H54 (cell line): ENCODE measurements at regions not wholly inside any gene's neighbourhood (a gene's known extent, or its start where the extent isn't known, plus 50 kb on each side); places are given as distances from the start of the nearest gene placed in this dataset.

Source experiments
- DNase-seq: peaks from one replicate; pipeline ENCODE4 v3.0.0; 2011; ENCODE audit warnings: low spot score, mixed read lengths; ENCODE audit not compliant: insufficient read length
- FAIRE-seq: peaks from 3 replicates; lab custom pipeline; 2011; peaks lifted over from hg19 to GRCh38; lab: Jason Lieb, UNC
- POLR2A ChIP-seq: IDR thresholded peaks from 2 replicates; pipeline ENCODE4 v1.6.1; 2011; ENCODE audit warnings: low read depth, mild to moderate bottlenecking, low read length

DNA sequence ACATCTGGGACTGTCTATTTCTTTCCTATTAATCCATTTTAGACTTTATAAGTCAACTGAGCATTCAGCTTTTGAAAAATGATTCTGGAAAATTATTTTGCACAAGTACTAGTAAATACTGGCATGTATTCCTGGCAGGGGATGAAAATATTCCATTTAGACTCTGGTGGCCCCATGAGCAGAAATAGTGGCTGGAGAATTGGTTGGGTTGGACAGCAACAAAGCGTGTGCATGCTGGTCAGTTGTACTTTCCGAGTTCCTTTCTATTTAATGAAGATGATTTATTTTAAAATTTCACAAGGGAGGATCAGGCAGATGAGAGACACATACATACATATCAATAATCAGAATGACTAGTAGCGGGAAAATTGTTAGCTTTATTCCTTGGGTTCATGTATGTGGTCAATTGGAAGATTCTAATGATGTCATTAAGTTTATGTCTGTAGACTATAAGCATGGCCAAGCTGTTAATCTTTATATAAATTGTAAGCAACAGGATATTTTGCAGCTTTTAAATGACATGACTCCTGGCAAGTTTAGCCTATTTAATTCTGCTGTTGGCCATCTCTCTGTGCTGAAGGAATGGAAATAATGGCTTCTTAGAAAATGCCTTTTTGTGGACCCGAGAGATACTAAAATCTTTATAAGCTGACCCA is 541.6 kb downstream of the SLC4A3 start:
- FAIRE-seq (no peak), DNase-seq (no peak)
- no peak for TF ChIP-seq POLR2A

DNA sequence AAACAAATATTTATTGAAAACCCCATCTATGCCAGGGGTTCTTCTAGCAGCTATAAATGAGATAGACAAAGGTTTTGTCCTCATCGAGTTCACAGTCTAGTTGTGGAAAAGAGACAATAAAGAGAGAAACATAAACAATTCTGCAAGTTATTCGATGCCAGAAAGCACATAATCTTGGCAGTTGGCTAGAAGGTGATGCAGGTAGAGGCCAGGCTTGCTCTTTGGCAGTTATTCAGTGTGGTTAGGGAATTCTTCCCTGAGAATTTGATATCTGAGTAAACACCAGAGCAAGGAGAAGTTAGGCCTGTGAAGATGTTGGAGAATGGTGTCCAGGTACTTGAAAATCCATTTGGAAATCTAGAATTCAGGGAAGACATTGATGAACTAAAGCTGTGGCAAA is 547.4 kb downstream of the SLC4A3 start:
- no peak for DNase-seq
- TF ChIP-seq POLR2A, result no peak
- FAIRE-seq, result peak; percentile 58

DNA sequence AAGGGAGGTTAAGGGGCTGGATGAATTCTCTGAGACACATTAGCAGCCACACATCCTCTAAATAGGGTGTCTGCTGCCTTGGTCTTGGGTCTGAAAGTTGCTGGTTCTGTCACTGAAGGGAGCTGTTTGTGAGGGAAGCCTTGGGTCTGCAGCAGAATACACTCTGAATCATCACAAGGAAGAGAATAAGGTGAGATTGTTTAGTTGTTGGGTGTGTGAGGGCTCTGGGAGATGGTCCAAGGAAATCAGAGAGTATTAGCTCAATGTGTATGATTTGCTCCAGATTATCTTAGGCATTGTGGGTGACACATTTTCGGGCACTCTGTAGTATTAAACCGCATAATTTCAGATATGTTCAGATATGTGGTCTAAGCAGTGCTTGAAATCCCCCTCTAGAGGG is 548.5 kb downstream of the SLC4A3 start:
- TF ChIP-seq POLR2A, result no peak
- FAIRE-seq (peak; percentile 43), DNase-seq (no peak)

DNA sequence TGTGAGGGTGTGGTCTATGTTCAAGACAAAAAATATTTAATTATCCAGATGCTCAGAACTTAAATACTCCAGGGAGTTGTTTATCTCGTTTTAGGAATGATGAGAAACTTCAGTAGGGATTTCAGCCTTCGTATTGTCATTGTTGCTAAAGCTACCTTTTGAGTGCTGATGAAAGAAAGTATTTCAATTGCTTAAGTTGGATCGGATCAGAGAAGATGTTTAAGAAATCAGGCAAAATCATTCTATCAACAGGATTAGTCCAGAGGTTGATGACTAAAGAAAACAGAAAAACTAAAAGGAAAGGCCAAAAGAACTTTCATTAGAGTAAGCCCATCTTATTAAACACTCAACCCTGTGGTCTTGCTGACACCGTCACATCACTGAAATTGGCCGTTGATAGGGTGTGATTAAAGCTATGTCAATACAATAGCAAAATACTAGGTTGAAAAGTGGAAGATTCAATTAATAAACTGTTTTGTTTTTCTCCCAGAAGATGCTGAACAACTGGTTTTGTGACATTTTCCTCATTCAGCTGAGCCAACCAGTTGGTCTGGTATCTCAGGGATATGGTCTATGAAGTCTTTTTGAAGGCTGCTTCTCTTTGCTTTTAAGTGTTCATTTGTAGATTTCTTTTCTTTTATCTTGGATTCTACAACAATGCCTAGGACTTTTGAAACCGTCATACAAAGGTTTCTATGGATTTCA is 551.7 kb downstream of the SLC4A3 start:
- FAIRE-seq, result no peak
- no peak for DNase-seq
- TF ChIP-seq POLR2A, result no peak

DNA sequence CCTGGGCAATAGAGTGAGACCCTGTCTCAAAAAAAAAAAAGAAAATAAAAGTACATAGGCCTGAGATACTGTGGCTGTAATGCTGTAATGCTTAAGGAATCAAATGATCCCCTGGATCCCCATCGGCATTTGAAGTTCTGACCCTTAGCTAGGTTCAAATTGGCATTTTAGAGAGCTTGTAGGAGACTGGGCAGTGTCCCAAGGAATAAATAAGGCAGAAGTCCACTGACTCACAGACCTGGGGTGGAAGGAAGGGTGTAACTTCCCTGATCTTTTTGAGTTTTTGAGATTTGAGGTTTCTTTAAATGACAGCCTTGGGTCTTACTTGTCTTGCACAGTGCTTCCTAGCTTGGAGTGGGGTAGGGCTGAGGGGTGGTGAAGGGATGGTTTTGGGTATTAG is 553.7 kb downstream of the SLC4A3 start:
- no peak for TF ChIP-seq POLR2A
- FAIRE-seq, result no peak
- no peak for DNase-seq

DNA sequence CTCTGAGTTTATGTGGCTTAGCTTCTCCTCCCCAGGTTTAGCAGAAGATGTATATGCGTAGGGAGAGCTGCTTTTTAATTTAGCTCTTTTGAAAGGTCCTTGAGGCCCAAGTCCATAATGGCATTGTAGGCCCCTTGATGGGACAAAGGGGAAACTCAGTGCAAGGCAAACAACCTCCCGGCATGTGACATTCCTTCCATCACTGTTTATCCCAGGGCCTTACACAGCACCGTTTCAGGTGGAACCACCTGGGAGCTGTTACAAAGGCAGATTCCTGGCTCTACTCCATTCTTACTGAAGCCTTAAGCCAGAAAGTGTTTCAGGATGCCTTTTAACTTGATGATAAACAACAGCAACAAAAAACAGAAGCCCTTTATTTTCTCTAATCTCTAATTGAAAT is 555.4 kb downstream of the SLC4A3 start:
- DNase-seq, result no peak
- peak; percentile 27 for FAIRE-seq
- TF ChIP-seq POLR2A, result no peak

DNA sequence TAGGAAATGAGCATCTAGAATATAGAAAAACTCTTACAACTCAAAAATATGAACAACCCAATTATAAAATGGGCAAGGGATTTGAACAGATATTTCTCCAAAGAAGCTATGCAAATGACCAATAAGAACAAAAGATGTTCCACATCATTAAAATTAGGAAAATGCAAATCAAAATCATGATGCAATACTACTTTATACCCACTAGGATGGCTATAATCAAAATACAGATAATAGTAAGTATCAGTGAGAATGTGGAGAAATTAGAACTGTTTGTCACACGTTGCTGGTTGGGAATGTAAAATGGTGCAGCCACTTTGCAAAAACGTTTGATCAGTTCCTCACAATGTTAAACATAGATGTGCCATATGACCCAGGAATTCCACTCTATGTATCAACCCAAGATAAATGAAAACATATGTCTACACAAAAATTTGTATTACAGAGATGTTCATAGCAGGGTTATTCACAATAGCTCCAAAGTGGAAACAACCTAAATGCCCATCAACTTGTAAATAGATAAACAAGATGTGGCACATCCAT is 558.4 kb downstream of the SLC4A3 start:
- no peak for DNase-seq
- no peak for FAIRE-seq
- no peak for TF ChIP-seq POLR2A

DNA sequence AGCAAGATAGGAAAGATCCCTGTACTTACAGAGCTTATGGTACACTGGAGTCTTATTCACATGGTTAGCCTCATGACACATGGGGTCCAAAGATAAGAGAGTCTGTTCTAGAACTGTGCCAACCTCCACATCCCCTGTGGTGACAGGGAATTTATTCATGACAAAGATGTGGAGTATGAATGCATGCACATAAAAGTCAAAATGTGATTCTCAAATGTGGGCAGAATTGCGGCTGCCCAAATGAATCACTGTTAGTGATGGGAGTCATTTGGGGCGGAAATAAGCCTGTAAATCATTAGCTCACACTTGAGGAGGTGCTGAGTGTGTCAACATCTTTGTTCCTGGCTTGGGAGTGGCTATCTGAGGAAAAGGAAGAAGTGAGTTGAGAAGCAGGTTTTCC is 560.6 kb downstream of the SLC4A3 start:
- DNase-seq, result peak; percentile 30
- FAIRE-seq, result peak; percentile 97
- TF ChIP-seq POLR2A, result no peak

DNA sequence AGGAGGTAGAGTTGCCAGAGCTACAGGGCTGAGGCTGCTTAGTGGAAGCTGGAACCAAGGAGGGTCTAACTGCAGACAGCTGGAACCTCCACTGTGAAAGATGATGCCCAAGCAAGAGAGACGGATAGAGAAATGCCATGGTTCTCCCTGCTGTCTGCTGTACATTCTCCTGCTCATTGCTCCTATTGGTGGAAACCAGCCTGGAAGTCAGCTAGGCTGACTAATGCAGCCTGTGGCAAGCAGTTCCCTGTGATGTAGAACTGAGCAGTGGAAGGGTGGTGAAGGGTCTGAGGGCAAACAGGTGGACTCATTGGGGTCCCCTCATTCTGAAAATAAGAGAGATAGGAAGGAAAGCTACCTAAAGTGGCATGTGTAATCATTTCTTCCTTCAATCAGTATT is 563.6 kb downstream of the SLC4A3 start:
- DNase-seq (no peak), FAIRE-seq (no peak)
- TF ChIP-seq POLR2A, result no peak

DNA sequence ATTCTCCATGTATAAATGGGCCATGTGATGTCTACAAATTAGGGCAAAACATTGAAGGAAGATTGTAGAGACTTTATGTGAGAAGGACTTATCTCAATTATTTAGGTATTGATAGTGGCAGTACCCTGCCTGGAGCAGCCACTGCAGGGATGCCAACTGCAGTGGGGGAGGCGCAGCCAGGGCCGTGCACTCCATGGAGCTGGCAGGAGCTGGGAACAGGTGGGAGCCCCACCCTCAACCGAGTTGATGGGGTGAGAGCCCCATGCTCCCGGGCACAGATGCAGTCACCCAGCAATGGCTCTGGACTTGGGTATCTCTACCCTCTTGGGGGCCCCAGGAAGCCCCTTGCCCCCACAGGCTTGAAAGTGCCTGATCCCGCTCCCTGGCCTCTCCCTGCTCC is 564.3 kb downstream of the SLC4A3 start:
- FAIRE-seq (no peak), DNase-seq (no peak)

DNA sequence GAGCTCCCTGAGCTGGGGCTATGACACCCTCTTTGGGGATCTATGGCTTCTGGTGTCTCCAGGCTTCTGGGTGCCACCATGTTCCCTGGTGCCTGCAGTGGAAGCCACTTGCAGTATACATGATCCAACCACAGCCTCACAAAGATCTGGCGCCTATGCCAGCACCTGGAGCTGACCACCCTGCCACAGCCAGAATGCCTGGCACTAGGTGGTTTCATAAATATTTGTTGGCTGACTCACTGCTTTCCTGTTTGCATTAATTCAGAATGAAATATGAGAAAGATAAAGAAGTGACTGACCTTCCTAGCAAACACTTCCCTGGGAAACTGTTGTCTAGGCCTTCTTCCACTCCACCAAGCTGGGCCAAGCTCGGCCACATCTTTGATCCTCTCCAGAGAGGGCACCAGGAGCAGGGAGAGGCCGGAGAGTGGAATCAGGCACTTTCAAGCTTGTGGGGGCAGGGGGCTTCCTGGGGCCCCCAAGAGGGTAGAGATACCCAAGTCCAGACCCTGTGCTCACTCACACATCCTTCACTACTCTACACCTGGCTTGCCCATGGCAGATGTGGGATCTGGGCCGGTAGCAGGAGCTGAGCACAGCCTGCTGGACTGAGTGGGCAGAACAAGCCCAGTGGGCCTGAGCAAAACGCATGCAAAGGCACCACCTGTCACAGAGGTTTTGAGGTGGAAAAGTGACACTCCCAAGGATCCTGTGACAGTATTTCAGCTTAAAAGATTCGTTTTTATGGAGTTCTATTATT is 565.7 kb downstream of the SLC4A3 start:
- no peak for TF ChIP-seq POLR2A
- FAIRE-seq (peak; percentile 80), DNase-seq (no peak)

More for the DNA sequence above, 564.3 kb downstream of the SLC4A3 start:
- TF ChIP-seq POLR2A, result no peak

DNA sequence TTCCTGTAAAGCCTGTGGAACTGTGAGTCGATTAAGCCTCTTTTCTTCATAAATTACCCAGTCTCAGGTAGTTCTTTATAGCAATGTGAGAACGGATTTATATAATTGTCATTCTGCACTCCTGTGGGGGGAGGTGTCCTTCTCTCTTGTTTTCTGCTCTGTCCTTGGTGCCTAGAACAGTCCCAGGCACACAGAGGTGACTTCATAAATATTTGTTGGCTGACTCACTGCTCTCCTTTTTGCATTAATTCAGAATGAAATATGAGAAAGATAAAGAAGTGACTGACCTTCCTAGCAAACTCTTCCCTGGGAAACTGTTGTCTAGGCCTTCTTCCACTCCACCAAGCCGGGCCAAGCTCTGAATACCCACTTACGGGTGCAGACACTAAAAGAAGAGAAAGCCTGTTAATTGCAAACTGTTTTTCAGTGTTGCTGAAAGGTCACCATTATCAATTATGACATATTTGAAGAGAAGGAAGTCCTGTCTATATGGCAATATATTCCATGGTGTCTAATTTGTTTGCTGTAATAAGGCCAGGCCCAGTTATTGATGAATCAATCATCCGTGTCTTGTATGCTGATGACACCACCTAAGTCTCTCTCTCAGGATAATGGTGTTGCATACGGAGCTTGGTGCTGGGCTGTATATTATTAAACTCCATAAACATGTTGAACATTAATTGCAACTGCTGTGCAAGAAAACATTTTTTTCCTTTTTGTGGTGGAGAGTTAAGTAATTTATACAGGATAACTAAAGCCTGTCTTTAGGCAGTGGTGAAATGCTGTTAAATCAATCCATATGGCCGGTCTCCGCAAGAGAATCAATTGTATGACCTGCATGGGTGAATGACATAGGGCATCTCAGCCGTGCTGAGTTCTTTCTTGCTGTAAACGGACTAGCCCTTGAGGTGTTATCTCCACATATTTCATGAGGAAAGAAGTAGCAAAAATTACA is 567.5 kb downstream of the SLC4A3 start:
- DNase-seq, result no peak
- TF ChIP-seq POLR2A, result no peak
- FAIRE-seq, result no peak

DNA sequence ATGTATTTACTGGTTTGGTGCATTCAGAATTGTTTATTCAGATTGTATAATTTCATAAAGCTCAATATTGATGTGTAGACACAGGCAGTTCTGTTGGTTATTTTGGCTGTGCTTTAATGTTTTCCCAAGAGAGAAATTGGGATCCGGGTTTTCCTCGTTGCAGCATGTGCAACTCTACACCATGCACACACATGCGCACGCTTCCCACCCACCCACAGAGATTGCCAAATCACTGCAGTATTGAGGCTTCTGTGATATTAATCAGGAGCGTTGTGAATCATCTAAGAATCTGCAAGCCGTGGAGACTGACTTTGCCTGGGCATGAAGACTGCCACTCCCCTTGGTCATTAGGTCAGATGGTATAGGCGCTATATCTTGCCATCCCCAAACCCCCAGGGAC is 571.5 kb downstream of the SLC4A3 start:
- FAIRE-seq (no peak), DNase-seq (no peak)
- no peak for TF ChIP-seq POLR2A
